ENCODE measurements at regions not wholly inside any gene's neighbourhood (a gene's known extent, or its start where the extent isn't known, plus 50 kb on each side); places are given as distances from the start of the nearest gene placed in this dataset.

GRCh38 chr18:22032392-22032961 lies 136.9 kb upstream of the GATA6 start:
- TF ChIP-seq CTCF (IDR thresholded peaks at IDR 0.05) (no peak), POLR2A (IDR thresholded peaks at IDR 0.05) (no peak)
